ENCODE measurements at regions not wholly inside any gene's neighbourhood (a gene's known extent, or its start where the extent isn't known, plus 50 kb on each side); places are given as distances from the start of the nearest gene placed in this dataset.

DNA sequence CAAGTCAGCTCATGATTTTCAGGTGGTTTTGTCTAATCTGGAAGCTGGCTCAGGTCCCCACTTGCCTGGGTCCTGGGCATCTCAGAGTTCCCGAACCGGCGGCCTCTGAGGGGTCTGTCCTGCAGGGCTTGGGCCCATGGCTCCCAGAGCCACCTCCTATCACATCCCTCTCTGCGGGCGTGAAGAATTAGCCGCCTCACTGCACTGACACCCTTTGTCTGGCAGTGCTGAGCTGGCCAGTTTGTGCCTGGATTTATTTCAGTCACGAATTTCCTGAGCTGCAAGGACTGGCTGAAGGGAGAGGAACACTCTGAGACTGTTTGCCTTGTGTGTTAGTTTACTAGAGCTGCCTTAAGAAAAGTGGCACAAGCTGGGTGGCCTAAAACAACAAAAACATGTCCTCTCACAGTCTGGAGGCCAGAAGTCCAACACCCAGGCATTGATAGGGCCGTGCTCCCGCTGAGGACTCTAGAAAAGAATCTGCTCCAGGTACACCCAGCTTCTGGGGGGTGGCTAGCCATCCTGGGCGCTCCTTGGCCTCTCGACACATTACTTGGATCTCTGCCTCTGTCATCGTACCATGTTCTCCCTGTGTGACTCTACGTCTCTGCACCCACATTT is 217.5 kb upstream of the DYNLRB2 start:
- Mint-ChIP-seq H3K4me1 (peaks cover 17% of the 10 kb centered on the region), H3K27ac (no peak overlapping the region), H3K9me3 (peaks cover 4% of the 10 kb centered on the region), H3K27me3 (ENCODE audit: low read depth) (no peaks in the 10 kb centered on the region), H3K36me3 (no peaks in the 10 kb centered on the region), H3K4me3 (no peak overlapping the region)
- TF ChIP-seq ETV6 (CRISPR knock-in tag; IDR thresholded peaks at IDR 0.05) (no peak), ZNF396 (CRISPR knock-in tag; IDR thresholded peaks at IDR 0.05; ENCODE audit: borderline replicate concordance) (no peak), SMAD3 (CRISPR knock-in tag; IDR thresholded peaks at IDR 0.05; ENCODE audit: borderline replicate concordance) (no peak), PRRX2 (CRISPR knock-in tag; IDR thresholded peaks at IDR 0.05) (no peak), CBFB (CRISPR knock-in tag; IDR thresholded peaks at IDR 0.05; ENCODE audit: low read depth) (no peak), FOXK1 (CRISPR knock-in tag; IDR thresholded peaks at IDR 0.05) (no peak), CREM (CRISPR knock-in tag; IDR thresholded peaks at IDR 0.05) (no peak), NR3C1 (CRISPR knock-in tag; conservative IDR thresholded peaks at IDR 0.05; ENCODE audit: low read depth) (no peak), ZNF219 (CRISPR knock-in tag; IDR thresholded peaks at IDR 0.05; ENCODE audit: borderline replicate concordance) (no peak), ZNF671 (CRISPR knock-in tag; IDR thresholded peaks at IDR 0.05) (no peak)
- TF ChIP-seq, protein P1, sequence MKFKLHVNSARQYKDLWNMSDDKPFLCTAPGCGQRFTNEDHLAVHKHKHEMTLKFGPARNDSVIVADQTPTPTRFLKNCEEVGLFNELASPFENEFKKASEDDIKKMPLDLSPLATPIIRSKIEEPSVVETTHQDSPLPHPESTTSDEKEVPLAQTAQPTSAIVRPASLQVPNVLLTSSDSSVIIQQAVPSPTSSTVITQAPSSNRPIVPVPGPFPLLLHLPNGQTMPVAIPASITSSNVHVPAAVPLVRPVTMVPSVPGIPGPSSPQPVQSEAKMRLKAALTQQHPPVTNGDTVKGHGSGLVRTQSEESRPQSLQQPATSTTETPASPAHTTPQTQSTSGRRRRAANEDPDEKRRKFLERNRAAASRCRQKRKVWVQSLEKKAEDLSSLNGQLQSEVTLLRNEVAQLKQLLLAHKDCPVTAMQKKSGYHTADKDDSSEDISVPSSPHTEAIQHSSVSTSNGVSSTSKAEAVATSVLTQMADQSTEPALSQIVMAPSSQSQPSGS (CRISPR knock-in tag; IDR thresholded peaks at IDR 0.05; ENCODE audit: borderline replicate concordance, low read depth): no peak
- TF ChIP-seq, protein P2, sequence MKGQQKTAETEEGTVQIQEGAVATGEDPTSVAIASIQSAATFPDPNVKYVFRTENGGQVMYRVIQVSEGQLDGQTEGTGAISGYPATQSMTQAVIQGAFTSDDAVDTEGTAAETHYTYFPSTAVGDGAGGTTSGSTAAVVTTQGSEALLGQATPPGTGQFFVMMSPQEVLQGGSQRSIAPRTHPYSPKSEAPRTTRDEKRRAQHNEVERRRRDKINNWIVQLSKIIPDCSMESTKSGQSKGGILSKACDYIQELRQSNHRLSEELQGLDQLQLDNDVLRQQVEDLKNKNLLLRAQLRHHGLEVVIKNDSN (CRISPR knock-in tag; IDR thresholded peaks at IDR 0.05): no peak
- TF ChIP-seq, protein P3, sequence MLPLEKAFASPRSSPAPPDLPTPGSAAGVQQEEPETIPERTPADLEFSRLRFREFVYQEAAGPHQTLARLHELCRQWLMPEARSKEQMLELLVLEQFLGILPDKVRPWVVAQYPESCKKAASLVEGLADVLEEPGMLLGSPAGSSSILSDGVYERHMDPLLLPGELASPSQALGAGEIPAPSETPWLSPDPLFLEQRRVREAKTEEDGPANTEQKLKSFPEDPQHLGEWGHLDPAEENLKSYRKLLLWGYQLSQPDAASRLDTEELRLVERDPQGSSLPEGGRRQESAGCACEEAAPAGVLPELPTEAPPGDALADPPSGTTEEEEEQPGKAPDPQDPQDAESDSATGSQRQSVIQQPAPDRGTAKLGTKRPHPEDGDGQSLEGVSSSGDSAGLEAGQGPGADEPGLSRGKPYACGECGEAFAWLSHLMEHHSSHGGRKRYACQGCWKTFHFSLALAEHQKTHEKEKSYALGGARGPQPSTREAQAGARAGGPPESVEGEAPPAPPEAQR (CRISPR knock-in tag; IDR thresholded peaks at IDR 0.05): no peak
- TF ChIP-seq, protein P4, sequence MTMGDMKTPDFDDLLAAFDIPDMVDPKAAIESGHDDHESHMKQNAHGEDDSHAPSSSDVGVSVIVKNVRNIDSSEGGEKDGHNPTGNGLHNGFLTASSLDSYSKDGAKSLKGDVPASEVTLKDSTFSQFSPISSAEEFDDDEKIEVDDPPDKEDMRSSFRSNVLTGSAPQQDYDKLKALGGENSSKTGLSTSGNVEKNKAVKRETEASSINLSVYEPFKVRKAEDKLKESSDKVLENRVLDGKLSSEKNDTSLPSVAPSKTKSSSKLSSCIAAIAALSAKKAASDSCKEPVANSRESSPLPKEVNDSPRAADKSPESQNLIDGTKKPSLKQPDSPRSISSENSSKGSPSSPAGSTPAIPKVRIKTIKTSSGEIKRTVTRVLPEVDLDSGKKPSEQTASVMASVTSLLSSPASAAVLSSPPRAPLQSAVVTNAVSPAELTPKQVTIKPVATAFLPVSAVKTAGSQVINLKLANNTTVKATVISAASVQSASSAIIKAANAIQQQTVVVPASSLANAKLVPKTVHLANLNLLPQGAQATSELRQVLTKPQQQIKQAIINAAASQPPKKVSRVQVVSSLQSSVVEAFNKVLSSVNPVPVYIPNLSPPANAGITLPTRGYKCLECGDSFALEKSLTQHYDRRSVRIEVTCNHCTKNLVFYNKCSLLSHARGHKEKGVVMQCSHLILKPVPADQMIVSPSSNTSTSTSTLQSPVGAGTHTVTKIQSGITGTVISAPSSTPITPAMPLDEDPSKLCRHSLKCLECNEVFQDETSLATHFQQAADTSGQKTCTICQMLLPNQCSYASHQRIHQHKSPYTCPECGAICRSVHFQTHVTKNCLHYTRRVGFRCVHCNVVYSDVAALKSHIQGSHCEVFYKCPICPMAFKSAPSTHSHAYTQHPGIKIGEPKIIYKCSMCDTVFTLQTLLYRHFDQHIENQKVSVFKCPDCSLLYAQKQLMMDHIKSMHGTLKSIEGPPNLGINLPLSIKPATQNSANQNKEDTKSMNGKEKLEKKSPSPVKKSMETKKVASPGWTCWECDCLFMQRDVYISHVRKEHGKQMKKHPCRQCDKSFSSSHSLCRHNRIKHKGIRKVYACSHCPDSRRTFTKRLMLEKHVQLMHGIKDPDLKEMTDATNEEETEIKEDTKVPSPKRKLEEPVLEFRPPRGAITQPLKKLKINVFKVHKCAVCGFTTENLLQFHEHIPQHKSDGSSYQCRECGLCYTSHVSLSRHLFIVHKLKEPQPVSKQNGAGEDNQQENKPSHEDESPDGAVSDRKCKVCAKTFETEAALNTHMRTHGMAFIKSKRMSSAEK (CRISPR knock-in tag; IDR thresholded peaks at IDR 0.05; ENCODE audit: borderline replicate concordance): no peak
- TF ChIP-seq, protein P5, sequence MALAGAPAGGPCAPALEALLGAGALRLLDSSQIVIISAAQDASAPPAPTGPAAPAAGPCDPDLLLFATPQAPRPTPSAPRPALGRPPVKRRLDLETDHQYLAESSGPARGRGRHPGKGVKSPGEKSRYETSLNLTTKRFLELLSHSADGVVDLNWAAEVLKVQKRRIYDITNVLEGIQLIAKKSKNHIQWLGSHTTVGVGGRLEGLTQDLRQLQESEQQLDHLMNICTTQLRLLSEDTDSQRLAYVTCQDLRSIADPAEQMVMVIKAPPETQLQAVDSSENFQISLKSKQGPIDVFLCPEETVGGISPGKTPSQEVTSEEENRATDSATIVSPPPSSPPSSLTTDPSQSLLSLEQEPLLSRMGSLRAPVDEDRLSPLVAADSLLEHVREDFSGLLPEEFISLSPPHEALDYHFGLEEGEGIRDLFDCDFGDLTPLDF (CRISPR knock-in tag; IDR thresholded peaks at IDR 0.05): no peak
- ChIA-PET POLR2A (no interaction called here), CTCF (interaction anchor here (1.2 kb wide), 1 partner anchor 18 kb away, joined by 3 read pairs; no protein-coding TSS in a partner anchor)
- DNase-seq (ENCODE audit: low spot score) (no peak), ATAC-seq (no peak; the same call in 1 of the 2 replicates)

DNA sequence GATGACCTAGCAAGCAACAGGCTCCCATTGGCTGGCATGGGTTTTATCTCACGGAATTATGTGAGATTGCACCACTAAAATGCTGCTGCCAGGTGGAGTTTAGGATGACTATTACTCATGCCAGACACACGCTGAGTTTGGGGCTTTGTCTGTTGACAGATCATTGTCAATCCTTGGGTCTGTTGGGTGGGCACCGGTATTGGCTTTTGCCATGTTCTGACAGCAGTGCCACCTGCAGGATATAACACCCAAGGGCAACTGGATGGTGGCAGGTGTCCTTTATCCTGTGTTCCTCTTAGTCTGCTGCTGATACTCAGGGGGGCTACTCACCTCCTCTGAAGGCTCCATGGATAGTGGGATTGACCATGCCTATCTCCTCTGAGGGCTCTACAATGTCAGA is 221.6 kb upstream of the DYNLRB2 start:
- Mint-ChIP-seq H3K4me3 (no peak overlapping the region), H3K27me3 (ENCODE audit: low read depth) (no peaks in the 10 kb centered on the region), H3K36me3 (no peaks in the 10 kb centered on the region), H3K4me1 (peaks cover 10% of the 10 kb centered on the region), H3K27ac (no peak overlapping the region), H3K9me3 (peaks cover 4% of the 10 kb centered on the region)
- no peak for DNase-seq (ENCODE audit: low spot score)
- ATAC-seq: peak; percentile 41; the same call in 1 of the 2 replicates
- TF ChIP-seq ZNF317 (CRISPR knock-in tag; IDR thresholded peaks at IDR 0.05; ENCODE audit: borderline replicate concordance, low read depth): no peak
- TF ChIP-seq, protein P6, sequence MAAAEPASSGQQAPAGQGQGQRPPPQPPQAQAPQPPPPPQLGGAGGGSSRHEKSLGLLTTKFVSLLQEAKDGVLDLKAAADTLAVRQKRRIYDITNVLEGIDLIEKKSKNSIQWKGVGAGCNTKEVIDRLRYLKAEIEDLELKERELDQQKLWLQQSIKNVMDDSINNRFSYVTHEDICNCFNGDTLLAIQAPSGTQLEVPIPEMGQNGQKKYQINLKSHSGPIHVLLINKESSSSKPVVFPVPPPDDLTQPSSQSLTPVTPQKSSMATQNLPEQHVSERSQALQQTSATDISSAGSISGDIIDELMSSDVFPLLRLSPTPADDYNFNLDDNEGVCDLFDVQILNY (CRISPR knock-in tag; IDR thresholded peaks at IDR 0.05): no peak
- TF ChIP-seq, protein P7, sequence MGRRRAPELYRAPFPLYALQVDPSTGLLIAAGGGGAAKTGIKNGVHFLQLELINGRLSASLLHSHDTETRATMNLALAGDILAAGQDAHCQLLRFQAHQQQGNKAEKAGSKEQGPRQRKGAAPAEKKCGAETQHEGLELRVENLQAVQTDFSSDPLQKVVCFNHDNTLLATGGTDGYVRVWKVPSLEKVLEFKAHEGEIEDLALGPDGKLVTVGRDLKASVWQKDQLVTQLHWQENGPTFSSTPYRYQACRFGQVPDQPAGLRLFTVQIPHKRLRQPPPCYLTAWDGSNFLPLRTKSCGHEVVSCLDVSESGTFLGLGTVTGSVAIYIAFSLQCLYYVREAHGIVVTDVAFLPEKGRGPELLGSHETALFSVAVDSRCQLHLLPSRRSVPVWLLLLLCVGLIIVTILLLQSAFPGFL (CRISPR knock-in tag; IDR thresholded peaks at IDR 0.05; ENCODE audit: borderline replicate concordance): no peak
- ChIA-PET CTCF (interaction anchor here (1.0 kb wide), 1 partner anchor 48 kb away, joined by 4 read pairs; no protein-coding TSS in a partner anchor), POLR2A (no interaction called here)

Measured in WTC11 (cell line).